ENCODE measurements at regions not wholly inside any gene's neighbourhood (a gene's known extent, or its start where the extent isn't known, plus 50 kb on each side); places are given as distances from the start of the nearest gene placed in this dataset.
"Not testable (repeated sequence)": the region's sequence is repeated elsewhere in the genome, so short reads cannot be mapped to it uniquely, and the experiment has no call there.

DNA sequence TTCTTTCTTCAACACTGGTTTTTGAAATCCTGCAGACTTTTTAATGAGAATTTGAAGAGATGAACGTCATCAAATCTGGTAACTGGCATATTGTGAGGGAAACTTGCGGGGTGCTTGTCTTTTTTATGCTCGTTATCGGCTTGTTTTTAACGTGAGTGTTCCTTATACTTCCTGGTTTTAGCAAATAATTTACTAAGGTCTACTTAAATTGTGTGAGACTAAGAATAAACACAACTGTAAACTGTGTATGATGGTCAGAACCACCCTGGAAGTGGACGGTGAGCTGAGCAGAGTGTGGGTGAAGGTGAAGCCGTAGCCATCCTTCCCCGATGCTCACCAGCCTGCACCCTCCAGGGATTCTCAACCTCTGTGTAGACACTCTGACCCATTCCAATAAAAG, 82.3 kb upstream of the CDC42EP3 start:
- H3K36me3 ChIP-seq (ENCODE audit: control insufficient read depth in 4 of 4, insufficient read depth in 3 of 4, low read depth in 1 of 4, low read length in 3 of 4), result no peaks in the 10 kb centered on the region
- no peaks in the 10 kb centered on the region for H3K9me3 ChIP-seq (ENCODE audit: control insufficient read depth in 4 of 4, low read length in 3 of 4)
- DNase-seq (ENCODE audit: low spot score), result no peak
- H3K9ac ChIP-seq (ENCODE audit: low read depth in 1 of 2, low read length in 2 of 2), result no peak overlapping the region
- TF ChIP-seq HNF4A (conservative IDR thresholded peaks at IDR 0.05), result no peak
- TF ChIP-seq, protein P1, sequence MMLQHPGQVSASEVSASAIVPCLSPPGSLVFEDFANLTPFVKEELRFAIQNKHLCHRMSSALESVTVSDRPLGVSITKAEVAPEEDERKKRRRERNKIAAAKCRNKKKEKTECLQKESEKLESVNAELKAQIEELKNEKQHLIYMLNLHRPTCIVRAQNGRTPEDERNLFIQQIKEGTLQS (IDR thresholded peaks at IDR 0.05), result no peak
- TF ChIP-seq TAF1 (conservative IDR thresholded peaks at IDR 0.05), result no peak
- TF ChIP-seq JUND (IDR thresholded peaks at IDR 0.05), result no peak
- no peak for TF ChIP-seq RXRA (IDR thresholded peaks at IDR 0.05)
- TF ChIP-seq, protein P2, sequence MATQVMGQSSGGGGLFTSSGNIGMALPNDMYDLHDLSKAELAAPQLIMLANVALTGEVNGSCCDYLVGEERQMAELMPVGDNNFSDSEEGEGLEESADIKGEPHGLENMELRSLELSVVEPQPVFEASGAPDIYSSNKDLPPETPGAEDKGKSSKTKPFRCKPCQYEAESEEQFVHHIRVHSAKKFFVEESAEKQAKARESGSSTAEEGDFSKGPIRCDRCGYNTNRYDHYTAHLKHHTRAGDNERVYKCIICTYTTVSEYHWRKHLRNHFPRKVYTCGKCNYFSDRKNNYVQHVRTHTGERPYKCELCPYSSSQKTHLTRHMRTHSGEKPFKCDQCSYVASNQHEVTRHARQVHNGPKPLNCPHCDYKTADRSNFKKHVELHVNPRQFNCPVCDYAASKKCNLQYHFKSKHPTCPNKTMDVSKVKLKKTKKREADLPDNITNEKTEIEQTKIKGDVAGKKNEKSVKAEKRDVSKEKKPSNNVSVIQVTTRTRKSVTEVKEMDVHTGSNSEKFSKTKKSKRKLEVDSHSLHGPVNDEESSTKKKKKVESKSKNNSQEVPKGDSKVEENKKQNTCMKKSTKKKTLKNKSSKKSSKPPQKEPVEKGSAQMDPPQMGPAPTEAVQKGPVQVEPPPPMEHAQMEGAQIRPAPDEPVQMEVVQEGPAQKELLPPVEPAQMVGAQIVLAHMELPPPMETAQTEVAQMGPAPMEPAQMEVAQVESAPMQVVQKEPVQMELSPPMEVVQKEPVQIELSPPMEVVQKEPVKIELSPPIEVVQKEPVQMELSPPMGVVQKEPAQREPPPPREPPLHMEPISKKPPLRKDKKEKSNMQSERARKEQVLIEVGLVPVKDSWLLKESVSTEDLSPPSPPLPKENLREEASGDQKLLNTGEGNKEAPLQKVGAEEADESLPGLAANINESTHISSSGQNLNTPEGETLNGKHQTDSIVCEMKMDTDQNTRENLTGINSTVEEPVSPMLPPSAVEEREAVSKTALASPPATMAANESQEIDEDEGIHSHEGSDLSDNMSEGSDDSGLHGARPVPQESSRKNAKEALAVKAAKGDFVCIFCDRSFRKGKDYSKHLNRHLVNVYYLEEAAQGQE (IDR thresholded peaks at IDR 0.05), result no peak
- no peak for TF ChIP-seq SP1 (IDR thresholded peaks at IDR 0.05)
- TF ChIP-seq NR2F2 (IDR thresholded peaks at IDR 0.05), result no peak
- TF ChIP-seq YY1 (IDR thresholded peaks at IDR 0.05), result no peak
- TF ChIP-seq, protein P3, sequence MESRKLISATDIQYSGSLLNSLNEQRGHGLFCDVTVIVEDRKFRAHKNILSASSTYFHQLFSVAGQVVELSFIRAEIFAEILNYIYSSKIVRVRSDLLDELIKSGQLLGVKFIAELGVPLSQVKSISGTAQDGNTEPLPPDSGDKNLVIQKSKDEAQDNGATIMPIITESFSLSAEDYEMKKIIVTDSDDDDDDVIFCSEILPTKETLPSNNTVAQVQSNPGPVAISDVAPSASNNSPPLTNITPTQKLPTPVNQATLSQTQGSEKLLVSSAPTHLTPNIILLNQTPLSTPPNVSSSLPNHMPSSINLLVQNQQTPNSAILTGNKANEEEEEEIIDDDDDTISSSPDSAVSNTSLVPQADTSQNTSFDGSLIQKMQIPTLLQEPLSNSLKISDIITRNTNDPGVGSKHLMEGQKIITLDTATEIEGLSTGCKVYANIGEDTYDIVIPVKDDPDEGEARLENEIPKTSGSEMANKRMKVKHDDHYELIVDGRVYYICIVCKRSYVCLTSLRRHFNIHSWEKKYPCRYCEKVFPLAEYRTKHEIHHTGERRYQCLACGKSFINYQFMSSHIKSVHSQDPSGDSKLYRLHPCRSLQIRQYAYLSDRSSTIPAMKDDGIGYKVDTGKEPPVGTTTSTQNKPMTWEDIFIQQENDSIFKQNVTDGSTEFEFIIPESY (IDR thresholded peaks at IDR 0.05), result no peak
- TF ChIP-seq GABPA (IDR thresholded peaks at IDR 0.05 in 1 of 2, conservative IDR thresholded peaks at IDR 0.05 in 1 of 2), result no peak
- TF ChIP-seq FOXA2 (IDR thresholded peaks at IDR 0.05), result no peak
- no peak for TF ChIP-seq FOXA1 (IDR thresholded peaks at IDR 0.05)
- no peak for TF ChIP-seq RAD21 (IDR thresholded peaks at IDR 0.05)
- no peak for TF ChIP-seq EGR1 (IDR thresholded peaks at IDR 0.05; ENCODE audit: low read depth in 2 of 2)
- TF ChIP-seq, protein P4, sequence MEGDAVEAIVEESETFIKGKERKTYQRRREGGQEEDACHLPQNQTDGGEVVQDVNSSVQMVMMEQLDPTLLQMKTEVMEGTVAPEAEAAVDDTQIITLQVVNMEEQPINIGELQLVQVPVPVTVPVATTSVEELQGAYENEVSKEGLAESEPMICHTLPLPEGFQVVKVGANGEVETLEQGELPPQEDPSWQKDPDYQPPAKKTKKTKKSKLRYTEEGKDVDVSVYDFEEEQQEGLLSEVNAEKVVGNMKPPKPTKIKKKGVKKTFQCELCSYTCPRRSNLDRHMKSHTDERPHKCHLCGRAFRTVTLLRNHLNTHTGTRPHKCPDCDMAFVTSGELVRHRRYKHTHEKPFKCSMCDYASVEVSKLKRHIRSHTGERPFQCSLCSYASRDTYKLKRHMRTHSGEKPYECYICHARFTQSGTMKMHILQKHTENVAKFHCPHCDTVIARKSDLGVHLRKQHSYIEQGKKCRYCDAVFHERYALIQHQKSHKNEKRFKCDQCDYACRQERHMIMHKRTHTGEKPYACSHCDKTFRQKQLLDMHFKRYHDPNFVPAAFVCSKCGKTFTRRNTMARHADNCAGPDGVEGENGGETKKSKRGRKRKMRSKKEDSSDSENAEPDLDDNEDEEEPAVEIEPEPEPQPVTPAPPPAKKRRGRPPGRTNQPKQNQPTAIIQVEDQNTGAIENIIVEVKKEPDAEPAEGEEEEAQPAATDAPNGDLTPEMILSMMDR (IDR thresholded peaks at IDR 0.05; ENCODE audit: low read depth, low read length, missing input control), result no peak
- no peaks in the 10 kb centered on the region for H3K27me3 ChIP-seq (ENCODE audit: control insufficient read depth in 4 of 4, insufficient read depth in 4 of 4, low read length in 3 of 4)
- 78% methylated on average over 8 of the region's 8 CpGs for WGBS
- no peak overlapping the region for H3K4me3 ChIP-seq (ENCODE audit: low read depth in 1 of 3, low read length in 3 of 3)
- H3K4me1 ChIP-seq (ENCODE audit: control insufficient read depth in 4 of 4, insufficient read depth in 4 of 4, low read length in 3 of 4), result no peaks in the 10 kb centered on the region
- no peak overlapping the region for H3K27ac ChIP-seq (ENCODE audit: low read depth in 1 of 2, low read length in 2 of 2)

- H3K27me3 ChIP-seq (ENCODE audit: control insufficient read depth in 4 of 4, insufficient read depth in 4 of 4, low read length in 3 of 4); H3K9ac ChIP-seq (ENCODE audit: low read depth in 1 of 2, low read length in 2 of 2); DNase-seq (ENCODE audit: low spot score); H3K36me3 ChIP-seq (ENCODE audit: control insufficient read depth in 4 of 4, insufficient read depth in 3 of 4, low read depth in 1 of 4, low read length in 3 of 4); H3K4me3 ChIP-seq (ENCODE audit: low read depth in 1 of 3, low read length in 3 of 3); H3K4me1 ChIP-seq (ENCODE audit: control insufficient read depth in 4 of 4, insufficient read depth in 4 of 4, low read length in 3 of 4); H3K9me3 ChIP-seq (ENCODE audit: control insufficient read depth in 4 of 4, low read length in 3 of 4); H3K27ac ChIP-seq (ENCODE audit: low read depth in 1 of 2, low read length in 2 of 2): not testable (repeated sequence)
- 97% methylated on average over 1 of the region's 1 CpG for WGBS
Measured at GRCh38 chr2:37755961-37756559, 84.6 kb upstream of the CDC42EP3 start.

- not testable (repeated sequence) for H3K27ac ChIP-seq (ENCODE audit: low read depth in 1 of 2, low read length in 2 of 2); DNase-seq (ENCODE audit: low spot score); H3K9me3 ChIP-seq (ENCODE audit: control insufficient read depth in 4 of 4, low read length in 3 of 4); H3K4me3 ChIP-seq (ENCODE audit: low read depth in 1 of 3, low read length in 3 of 3); H3K9ac ChIP-seq (ENCODE audit: low read depth in 1 of 2, low read length in 2 of 2); H3K4me1 ChIP-seq (ENCODE audit: control insufficient read depth in 4 of 4, insufficient read depth in 4 of 4, low read length in 3 of 4); H3K27me3 ChIP-seq (ENCODE audit: control insufficient read depth in 4 of 4, insufficient read depth in 4 of 4, low read length in 3 of 4); H3K36me3 ChIP-seq (ENCODE audit: control insufficient read depth in 4 of 4, insufficient read depth in 3 of 4, low read depth in 1 of 4, low read length in 3 of 4)
Measured at GRCh38 chr2:37757456-37757855, 86.0 kb upstream of the CDC42EP3 start.

DNA sequence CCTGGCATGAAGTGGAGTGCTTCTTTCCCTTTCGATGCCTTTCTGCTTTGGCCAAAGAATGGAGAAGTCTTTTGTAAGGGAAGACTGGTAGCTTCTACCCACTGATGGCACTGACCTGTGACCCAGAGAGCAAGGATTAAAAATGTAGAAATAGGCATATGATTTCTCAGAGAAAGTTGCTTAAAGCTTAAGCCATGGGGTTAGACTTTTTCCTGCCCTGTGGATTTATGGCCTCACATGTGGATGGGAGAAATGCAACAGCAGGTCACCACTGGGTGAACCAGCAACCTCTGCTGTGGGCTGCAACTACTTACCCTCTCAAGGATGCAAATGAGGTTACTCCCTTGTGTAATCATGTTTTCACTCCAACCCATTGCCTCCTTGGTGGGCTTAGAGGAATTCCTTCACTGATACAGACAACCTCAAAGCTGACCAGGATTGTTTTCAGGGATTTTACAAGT, 86.7 kb upstream of the CDC42EP3 start:
- WGBS, result 90% methylated on average over 1 of the region's 1 CpG

More for the DNA sequence above, 86.7 kb upstream of the CDC42EP3 start:
- H3K27ac ChIP-seq (ENCODE audit: low read depth in 1 of 2, low read length in 2 of 2); H3K9me3 ChIP-seq (ENCODE audit: control insufficient read depth in 4 of 4, low read length in 3 of 4); H3K27me3 ChIP-seq (ENCODE audit: control insufficient read depth in 4 of 4, insufficient read depth in 4 of 4, low read length in 3 of 4); H3K4me1 ChIP-seq (ENCODE audit: control insufficient read depth in 4 of 4, insufficient read depth in 4 of 4, low read length in 3 of 4); H3K36me3 ChIP-seq (ENCODE audit: control insufficient read depth in 4 of 4, insufficient read depth in 3 of 4, low read depth in 1 of 4, low read length in 3 of 4); H3K4me3 ChIP-seq (ENCODE audit: low read depth in 1 of 3, low read length in 3 of 3); H3K9ac ChIP-seq (ENCODE audit: low read depth in 1 of 2, low read length in 2 of 2); DNase-seq (ENCODE audit: low spot score): not testable (repeated sequence)
